BJ (cell line): ENCODE measurements at regions not wholly inside any gene's neighbourhood (a gene's known extent, or its start where the extent isn't known, plus 50 kb on each side); places are given as distances from the start of the nearest gene placed in this dataset.

ENCODE experiments used
- CTCF ChIA-PET: fragments of 350-600 bp; formaldehyde crosslinking; extraction: SDS; loops from one replicate; lab custom pipeline; 2021; ENCODE audit warnings: antibody characterized with exemption, inconsistent platforms; lab: Yijun Ruan, JAX
- POLR2A ChIA-PET: fragments of 300-600 bp; sonication (Branson Sonifier 250); formaldehyde crosslinking; extraction: SDS; loops from one replicate; lab custom pipeline; 2021; ENCODE audit warnings: antibody characterized with exemption; lab: Charles Lee
- DNase-seq: peaks from one replicate; pipeline ENCODE4 v3.0.0-alpha.2; 2011; ENCODE audit warnings: low read depth
- H3K27me3 ChIP-seq: 2 replicates; pipeline ENCODE4 v1.6.0; 2011; ENCODE audit warnings: low read length; ENCODE audit not compliant: control insufficient read depth, insufficient read depth
- H3K36me3 ChIP-seq: 2 replicates; pipeline ENCODE4 v1.5.1; 2011; ENCODE audit warnings: low read length; ENCODE audit not compliant: control insufficient read depth, insufficient read depth
- H3K4me3 ChIP-seq: 2 replicates; pipeline ENCODE4 v1.5.1; 2011; ENCODE audit warnings: low read depth, mild to moderate bottlenecking, control low read depth, low read length
- TF ChIP-seq, protein P1 (sequence below): IDR thresholded peaks from 2 replicates; pipeline ENCODE4 v1.5.1; 2011; ENCODE audit warnings: low read depth, mild to moderate bottlenecking, control low read depth, inconsistent platforms, low read length, moderate library complexity; ENCODE audit not compliant: insufficient read depth

DNA sequence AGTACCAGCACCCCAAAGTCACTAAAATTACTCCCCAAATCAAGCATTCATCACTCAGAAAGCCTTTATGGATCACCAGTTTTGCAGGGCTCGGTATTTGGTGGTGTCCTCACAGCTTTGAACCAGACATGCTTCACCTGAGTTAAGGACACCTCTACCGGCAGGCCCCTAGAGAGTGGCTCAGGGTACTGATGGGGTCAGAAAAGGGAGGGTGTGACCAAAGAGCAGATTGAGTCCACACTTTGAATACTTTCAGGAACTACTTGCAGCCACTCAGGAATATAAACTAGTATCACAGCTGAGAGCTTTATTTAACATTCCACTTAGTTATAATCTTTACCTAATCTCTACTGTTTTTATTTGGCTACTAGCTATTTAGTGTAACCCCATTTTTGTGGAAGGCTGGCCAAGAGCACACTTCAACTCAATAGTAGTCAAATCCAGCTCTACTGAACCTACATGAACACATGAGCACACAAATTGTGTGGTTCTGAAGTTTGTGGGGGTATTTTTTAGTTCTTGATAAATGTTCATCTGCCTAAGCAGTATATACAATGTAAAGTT lies 109.6 kb upstream of the SPRY1 start:
- Histone ChIP-seq H3K27me3 (no peaks in the 10 kb centered on the region), H3K4me3 (no peak overlapping the region), H3K36me3 (no peaks in the 10 kb centered on the region)
- CTCF ChIA-PET, result no interaction called here
- TF ChIP-seq, protein P1, sequence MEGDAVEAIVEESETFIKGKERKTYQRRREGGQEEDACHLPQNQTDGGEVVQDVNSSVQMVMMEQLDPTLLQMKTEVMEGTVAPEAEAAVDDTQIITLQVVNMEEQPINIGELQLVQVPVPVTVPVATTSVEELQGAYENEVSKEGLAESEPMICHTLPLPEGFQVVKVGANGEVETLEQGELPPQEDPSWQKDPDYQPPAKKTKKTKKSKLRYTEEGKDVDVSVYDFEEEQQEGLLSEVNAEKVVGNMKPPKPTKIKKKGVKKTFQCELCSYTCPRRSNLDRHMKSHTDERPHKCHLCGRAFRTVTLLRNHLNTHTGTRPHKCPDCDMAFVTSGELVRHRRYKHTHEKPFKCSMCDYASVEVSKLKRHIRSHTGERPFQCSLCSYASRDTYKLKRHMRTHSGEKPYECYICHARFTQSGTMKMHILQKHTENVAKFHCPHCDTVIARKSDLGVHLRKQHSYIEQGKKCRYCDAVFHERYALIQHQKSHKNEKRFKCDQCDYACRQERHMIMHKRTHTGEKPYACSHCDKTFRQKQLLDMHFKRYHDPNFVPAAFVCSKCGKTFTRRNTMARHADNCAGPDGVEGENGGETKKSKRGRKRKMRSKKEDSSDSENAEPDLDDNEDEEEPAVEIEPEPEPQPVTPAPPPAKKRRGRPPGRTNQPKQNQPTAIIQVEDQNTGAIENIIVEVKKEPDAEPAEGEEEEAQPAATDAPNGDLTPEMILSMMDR, result no peak
- no peak for DNase-seq
- POLR2A ChIA-PET, result no interaction called here

- TF ChIP-seq, protein P1, result no peak
- H3K27me3 ChIP-seq, result no peaks in the 10 kb centered on the region
- no peaks in the 10 kb centered on the region for H3K36me3 ChIP-seq
- no peak overlapping the region for H3K4me3 ChIP-seq
- POLR2A ChIA-PET, result no interaction called here
- DNase-seq, result no peak
- CTCF ChIA-PET, result no interaction called here
Measured at GRCh38 chr4:123288309-123289025, 108.1 kb upstream of the SPRY1 start.

- ChIA-PET POLR2A (no interaction called here), CTCF (no interaction called here)
- Histone ChIP-seq H3K27me3 (no peaks in the 10 kb centered on the region), H3K4me3 (no peak overlapping the region), H3K36me3 (no peaks in the 10 kb centered on the region)
- TF ChIP-seq, protein P1, result no peak
- DNase-seq, result no peak
Measured at GRCh38 chr4:123291329-123291728, 105.3 kb upstream of the SPRY1 start.

DNA sequence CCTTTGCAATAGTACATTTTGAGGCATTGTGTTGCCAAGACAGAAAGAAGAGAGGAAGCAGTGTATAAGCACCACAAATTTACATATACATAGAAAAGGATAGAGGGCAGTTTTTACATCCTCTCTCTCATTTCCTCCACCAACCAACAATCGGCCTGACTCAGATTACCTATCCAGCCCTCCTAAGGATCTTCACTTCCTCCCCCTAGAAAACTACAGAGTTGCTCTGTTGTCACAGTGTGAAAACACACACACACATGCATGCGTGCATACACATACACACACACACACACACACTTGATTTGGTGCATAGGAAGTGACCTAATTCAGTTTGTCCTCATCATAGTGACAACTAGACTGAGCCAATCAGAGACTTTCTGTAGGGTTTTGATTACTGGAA lies 98.8 kb upstream of the SPRY1 start:
- TF ChIP-seq, protein P1, result no peak
- Histone ChIP-seq H3K4me3 (no peak overlapping the region), H3K27me3 (no peaks in the 10 kb centered on the region), H3K36me3 (no peaks in the 10 kb centered on the region)
- DNase-seq, result no peak
- ChIA-PET POLR2A (no interaction called here), CTCF (no interaction called here)

- DNase-seq, result no peak
- no peaks in the 10 kb centered on the region for H3K36me3 ChIP-seq
- ChIA-PET CTCF (interaction anchor here (0.7 kb wide), 2 partner anchors 9 to 18 kb away, joined by 3 read pairs; no protein-coding TSS in a partner anchor), POLR2A (no interaction called here)
- no peaks in the 10 kb centered on the region for H3K27me3 ChIP-seq
- H3K4me3 ChIP-seq, result no peak overlapping the region
- TF ChIP-seq, protein P1, result no peak
Measured at GRCh38 chr4:123298261-123298660, 98.3 kb upstream of the SPRY1 start.
